ENCODE measurements at regions not wholly inside any gene's neighbourhood (a gene's known extent, or its start where the extent isn't known, plus 50 kb on each side); places are given as distances from the start of the nearest gene placed in this dataset.

DNA sequence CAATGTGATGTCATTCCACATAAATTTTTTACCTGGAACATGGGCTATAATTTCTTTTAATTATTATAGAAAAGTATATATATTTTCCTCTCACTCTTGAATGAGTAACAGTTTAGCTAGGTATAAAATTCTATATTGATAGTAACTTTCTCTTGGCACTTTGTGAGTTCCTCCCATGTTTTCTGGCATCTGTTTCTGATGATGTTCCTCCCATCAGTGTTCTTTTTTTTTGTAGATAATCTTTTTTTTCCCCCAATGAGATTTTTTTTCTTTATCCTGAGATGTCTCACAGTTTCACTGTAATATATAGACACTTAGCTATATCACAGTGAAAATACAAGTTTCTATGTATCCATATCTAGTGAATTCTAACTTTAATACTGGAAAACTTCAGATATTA, 75.2 kb downstream of the IER5 start:
- Histone ChIP-seq H3K9ac (ENCODE audit: low read length) (no peak overlapping the region), H3K27ac (ENCODE audit: low read depth, low read length) (no peak overlapping the region), H3K9me3 (ENCODE audit: control insufficient read depth in 1 of 2, insufficient read depth in 1 of 2, low read depth in 1 of 2, low read length in 2 of 2) (peaks cover 0 to 18% of the 10 kb centered on the region in 2 experiments; a peak in 3 of 4 replicates), H3K4me1 (ENCODE audit: control insufficient read depth in 1 of 2, insufficient read depth in 2 of 2, low read length in 2 of 2) (peaks cover 0 to 16% of the 10 kb centered on the region in 2 experiments; a peak in 1 of 4 replicates), H3K79me2 (ENCODE audit: insufficient read depth, low read length) (no peaks in the 10 kb centered on the region), H3K4me2 (ENCODE audit: low read length) (no peak overlapping the region), H3K36me3 (ENCODE audit: control insufficient read depth in 1 of 2, insufficient read depth in 2 of 2, low read length in 2 of 2) (0 out of 4 replicates have a peak, but pooled peaks cover 0 to 3% of the 10 kb centered on the region in 2 experiments), H2AFZ (ENCODE audit: low read depth, low read length, poor library complexity, severe bottlenecking) (no peak overlapping the region), H3K4me3 (replicated peaks in 1 of 2; ENCODE audit: low read depth in 1 of 2, low read length in 2 of 2) (no peak overlapping the region), H3K27me3 (ENCODE audit: insufficient read depth, low read length) (no peaks in the 10 kb centered on the region), H4K20me1 (ENCODE audit: insufficient read depth) (no peaks in the 10 kb centered on the region), H3K9me2 (ENCODE audit: insufficient read depth) (no peaks in the 10 kb centered on the region)
- intact Hi-C loops (cut with micrococcal nuclease) = loop anchor here (10.0 kb wide), 1 partner anchor 529 kb away; the partner anchor contains the start of gene XPR1
- CTCF ChIA-PET = interaction anchor here (1.2 to 6.8 kb wide), 3 partner anchors 282 to 648 kb away, joined by 3 to 30 read pairs (median 4); no protein-coding TSS in a partner anchor
- TF ChIP-seq CEBPB (IDR thresholded peaks at IDR 0.05; ENCODE audit: low read depth) (no peak), SRF (IDR thresholded peaks at IDR 0.05; ENCODE audit: low read depth) (no peak), ZNF274 (IDR thresholded peaks at IDR 0.05; ENCODE audit: low read depth, low read length) (no peak), ZFX (IDR thresholded peaks at IDR 0.05) (no peak), SIN3A (IDR thresholded peaks at IDR 0.05; ENCODE audit: low read depth) (no peak)
- POLR2A ChIA-PET = no interaction called here
- no TSS peak for BruUV-seq (replicated peaks)
- RAD21 ChIA-PET (ENCODE audit: low non-redundant PET in 1 of 2, low total read pairs in 2 of 2, uncharacterized antibody in 2 of 2, unreplicated experiment in 2 of 2) = no interaction called here
- DNase-seq (ENCODE audit: low read depth, low spot score) (no peak), ATAC-seq (no peak)

DNA sequence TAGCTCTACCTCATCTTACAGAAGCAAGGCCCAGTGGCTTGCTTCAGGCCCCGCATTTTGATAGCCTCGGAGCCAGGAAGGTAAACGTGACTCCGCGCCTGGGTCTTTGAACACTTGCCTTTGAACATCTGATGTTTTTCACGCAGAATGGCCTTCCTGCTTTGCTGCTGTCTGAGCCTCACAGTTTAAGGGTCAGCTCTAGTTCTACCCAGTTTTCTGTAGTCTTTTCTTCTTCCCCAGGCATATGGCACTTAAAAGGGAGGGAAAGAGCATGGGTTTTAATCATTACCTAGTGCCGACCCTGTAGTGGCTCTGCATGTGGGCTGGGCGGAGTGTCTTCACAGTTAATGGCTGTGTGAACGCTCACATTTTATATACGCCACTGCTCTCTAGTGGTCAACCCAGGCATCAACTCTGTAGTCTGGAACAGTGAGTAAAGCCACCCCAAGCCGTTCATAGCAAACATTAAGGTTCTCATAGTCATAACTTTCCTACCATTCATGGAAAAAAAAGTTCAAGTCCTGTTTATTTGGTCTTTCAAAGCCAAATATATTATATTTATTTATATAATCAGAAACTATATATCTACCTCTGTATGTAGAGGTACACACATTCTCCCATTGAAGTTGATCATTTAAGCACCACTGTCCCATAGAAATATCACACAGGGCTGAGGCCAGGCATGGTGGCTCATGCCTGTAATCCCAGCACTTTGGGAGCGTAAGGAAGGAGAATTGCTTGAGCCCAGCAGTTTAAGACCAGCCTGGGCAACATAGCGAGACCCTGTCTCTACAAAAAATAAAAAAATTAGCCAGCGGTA, 78.1 kb downstream of the IER5 start:
- Histone ChIP-seq H3K27me3 (ENCODE audit: insufficient read depth, low read length) (no peaks in the 10 kb centered on the region), H3K9ac (ENCODE audit: low read length) (no peak overlapping the region), H2AFZ (ENCODE audit: low read depth, low read length, poor library complexity, severe bottlenecking) (peak overlapping the region; percentile 89), H3K9me2 (ENCODE audit: insufficient read depth) (no peaks in the 10 kb centered on the region), H3K9me3 (ENCODE audit: control insufficient read depth in 1 of 2, insufficient read depth in 1 of 2, low read depth in 1 of 2, low read length in 2 of 2) (peaks cover 0 to 18% of the 10 kb centered on the region in 2 experiments; a peak in 3 of 4 replicates), H3K27ac (ENCODE audit: low read depth, low read length) (no peak overlapping the region), H4K20me1 (ENCODE audit: insufficient read depth) (no peaks in the 10 kb centered on the region), H3K4me2 (ENCODE audit: low read length) (0 out of 2 replicates have a peak overlapping the region, but pooled peaks have one; percentile 13), H3K79me2 (ENCODE audit: insufficient read depth, low read length) (no peaks in the 10 kb centered on the region), H3K36me3 (ENCODE audit: control insufficient read depth in 1 of 2, insufficient read depth in 2 of 2, low read length in 2 of 2) (0 out of 4 replicates have a peak, but pooled peaks cover 0 to 3% of the 10 kb centered on the region in 2 experiments), H3K4me3 (replicated peaks in 1 of 2; ENCODE audit: low read depth in 1 of 2, low read length in 2 of 2) (no peak overlapping the region), H3K4me1 (ENCODE audit: control insufficient read depth in 1 of 2, insufficient read depth in 2 of 2, low read length in 2 of 2) (peaks cover 0 to 4% of the 10 kb centered on the region in 2 experiments; a peak in 1 of 4 replicates)
- ChIA-PET POLR2A (no interaction called here), RAD21 (ENCODE audit: low non-redundant PET in 1 of 2, low total read pairs in 2 of 2, uncharacterized antibody in 2 of 2, unreplicated experiment in 2 of 2) (interaction anchor here (0.6 to 1.7 kb wide), 2 partner anchors 15 to 285 kb away, joined by 3 to 4 read pairs; no protein-coding TSS in a partner anchor), CTCF (interaction anchor here (1.1 to 6.8 kb wide), 2 partner anchors 83 to 285 kb away, joined by 3 to 30 read pairs; no protein-coding TSS in a partner anchor)
- ATAC-seq (peak; percentile 100), DNase-seq (ENCODE audit: low read depth, low spot score) (peak; percentile 68)
- BruUV-seq (replicated peaks) = no TSS peak
- intact Hi-C loops (cut with micrococcal nuclease) = loop anchor here (1.0 to 10.0 kb wide), 5 partner anchors 284 to 650 kb away; partner anchors contain the start of gene XPR1
- TF ChIP-seq CEBPB (IDR thresholded peaks at IDR 0.05; ENCODE audit: low read depth) = no peak
- no peak for TF ChIP-seq FOSL1 (IDR thresholded peaks at IDR 0.05; ENCODE audit: low read depth)
- TF ChIP-seq RAD21 (IDR thresholded peaks at IDR 0.05; ENCODE audit: low read depth) = peak; percentile 95
- TF ChIP-seq POLR2AphosphoS5 (IDR thresholded peaks at IDR 0.05; ENCODE audit: low read depth, low read length) = no peak
- no peak for TF ChIP-seq ZNF274 (IDR thresholded peaks at IDR 0.05; ENCODE audit: low read depth, low read length)
- TF ChIP-seq EZH2phosphoT487 (IDR thresholded peaks at IDR 0.05; ENCODE audit: borderline replicate concordance) = no peak
- no peak for TF ChIP-seq YY1 (IDR thresholded peaks at IDR 0.05; ENCODE audit: extremely low read depth, insufficient replicate concordance, low read depth, low read length)
- no peak for TF ChIP-seq EZH2 (IDR thresholded peaks at IDR 0.05)
- TF ChIP-seq JUND (IDR thresholded peaks at IDR 0.05) = no peak
- TF ChIP-seq TCF7L2 (IDR thresholded peaks at IDR 0.05; ENCODE audit: borderline replicate concordance, extremely low read depth, insufficient read depth, insufficient read length) = peak; percentile 9
- TF ChIP-seq CBX3 (IDR thresholded peaks at IDR 0.05; ENCODE audit: low read depth) = 0 out of 2 replicates have a peak, but pooled peaks have one; percentile 20
- no peak for TF ChIP-seq POLR2A (IDR thresholded peaks at IDR 0.05; ENCODE audit: borderline replicate concordance, extremely low read depth, insufficient read depth, insufficient read length)
- TF ChIP-seq, protein P1, sequence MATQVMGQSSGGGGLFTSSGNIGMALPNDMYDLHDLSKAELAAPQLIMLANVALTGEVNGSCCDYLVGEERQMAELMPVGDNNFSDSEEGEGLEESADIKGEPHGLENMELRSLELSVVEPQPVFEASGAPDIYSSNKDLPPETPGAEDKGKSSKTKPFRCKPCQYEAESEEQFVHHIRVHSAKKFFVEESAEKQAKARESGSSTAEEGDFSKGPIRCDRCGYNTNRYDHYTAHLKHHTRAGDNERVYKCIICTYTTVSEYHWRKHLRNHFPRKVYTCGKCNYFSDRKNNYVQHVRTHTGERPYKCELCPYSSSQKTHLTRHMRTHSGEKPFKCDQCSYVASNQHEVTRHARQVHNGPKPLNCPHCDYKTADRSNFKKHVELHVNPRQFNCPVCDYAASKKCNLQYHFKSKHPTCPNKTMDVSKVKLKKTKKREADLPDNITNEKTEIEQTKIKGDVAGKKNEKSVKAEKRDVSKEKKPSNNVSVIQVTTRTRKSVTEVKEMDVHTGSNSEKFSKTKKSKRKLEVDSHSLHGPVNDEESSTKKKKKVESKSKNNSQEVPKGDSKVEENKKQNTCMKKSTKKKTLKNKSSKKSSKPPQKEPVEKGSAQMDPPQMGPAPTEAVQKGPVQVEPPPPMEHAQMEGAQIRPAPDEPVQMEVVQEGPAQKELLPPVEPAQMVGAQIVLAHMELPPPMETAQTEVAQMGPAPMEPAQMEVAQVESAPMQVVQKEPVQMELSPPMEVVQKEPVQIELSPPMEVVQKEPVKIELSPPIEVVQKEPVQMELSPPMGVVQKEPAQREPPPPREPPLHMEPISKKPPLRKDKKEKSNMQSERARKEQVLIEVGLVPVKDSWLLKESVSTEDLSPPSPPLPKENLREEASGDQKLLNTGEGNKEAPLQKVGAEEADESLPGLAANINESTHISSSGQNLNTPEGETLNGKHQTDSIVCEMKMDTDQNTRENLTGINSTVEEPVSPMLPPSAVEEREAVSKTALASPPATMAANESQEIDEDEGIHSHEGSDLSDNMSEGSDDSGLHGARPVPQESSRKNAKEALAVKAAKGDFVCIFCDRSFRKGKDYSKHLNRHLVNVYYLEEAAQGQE (IDR thresholded peaks at IDR 0.05; ENCODE audit: low read depth) = no peak
